ENCODE measurements at regions not wholly inside any gene's neighbourhood (a gene's known extent, or its start where the extent isn't known, plus 50 kb on each side); places are given as distances from the start of the nearest gene placed in this dataset.

GRCh38 chr7:106551936-106552335, 109.0 kb downstream of the CCDC71L start:
- Histone ChIP-seq H3K9me3 (ENCODE audit: control insufficient read depth in 2 of 2, insufficient read depth in 1 of 2, low read depth in 1 of 2, low read length in 1 of 2) (no peaks in the 10 kb centered on the region), H3K27ac (ENCODE audit: low read depth in 2 of 2, low read length in 1 of 2) (no peak overlapping the region), H3K4me1 (ENCODE audit: control insufficient read depth in 2 of 2, insufficient read depth in 2 of 2, low read length in 1 of 2) (no peaks in the 10 kb centered on the region), H3K4me3 (ENCODE audit: low read depth in 1 of 2, low read length in 2 of 2) (no peak overlapping the region), H3K36me3 (ENCODE audit: control insufficient read depth in 2 of 2, insufficient read depth in 2 of 2, low read length in 1 of 2) (no peaks in the 10 kb centered on the region), H3K27me3 (ENCODE audit: control insufficient read depth in 1 of 2, insufficient read depth in 2 of 2, low read length in 2 of 2) (no peaks in the 10 kb centered on the region)
- 88 to 89% methylated on average over 1 of the region's 1 CpG for WGBS, 2 donors

- Histone ChIP-seq H3K4me1 (ENCODE audit: control insufficient read depth in 2 of 2, insufficient read depth in 2 of 2, low read length in 1 of 2) (no peaks in the 10 kb centered on the region), H3K27me3 (ENCODE audit: control insufficient read depth in 1 of 2, insufficient read depth in 2 of 2, low read length in 2 of 2) (no peaks in the 10 kb centered on the region), H3K4me3 (ENCODE audit: low read depth in 1 of 2, low read length in 2 of 2) (no peak overlapping the region), H3K9me3 (ENCODE audit: control insufficient read depth in 2 of 2, insufficient read depth in 1 of 2, low read depth in 1 of 2, low read length in 1 of 2) (no peaks in the 10 kb centered on the region), H3K36me3 (ENCODE audit: control insufficient read depth in 2 of 2, insufficient read depth in 2 of 2, low read length in 1 of 2) (no peaks in the 10 kb centered on the region), H3K27ac (ENCODE audit: low read depth in 2 of 2, low read length in 1 of 2) (no peak overlapping the region)
Observed at GRCh38 chr7:106548491-106548890, 112.5 kb downstream of the CCDC71L start.

- WGBS, 2 donors: 72 to 73% methylated on average over 3 of the region's 3 CpGs
- Histone ChIP-seq H3K27me3 (ENCODE audit: control insufficient read depth in 1 of 2, insufficient read depth in 2 of 2, low read length in 2 of 2) (no peaks in the 10 kb centered on the region), H3K36me3 (ENCODE audit: control insufficient read depth in 2 of 2, insufficient read depth in 2 of 2, low read length in 1 of 2) (no peaks in the 10 kb centered on the region), H3K9me3 (ENCODE audit: control insufficient read depth in 2 of 2, insufficient read depth in 1 of 2, low read depth in 1 of 2, low read length in 1 of 2) (no peaks in the 10 kb centered on the region), H3K4me1 (ENCODE audit: control insufficient read depth in 2 of 2, insufficient read depth in 2 of 2, low read length in 1 of 2) (no peaks in the 10 kb centered on the region), H3K27ac (ENCODE audit: low read depth in 2 of 2, low read length in 1 of 2) (no peak overlapping the region), H3K4me3 (ENCODE audit: low read depth in 1 of 2, low read length in 2 of 2) (no peak overlapping the region)
Observed at GRCh38 chr7:106545275-106545674, 115.7 kb downstream of the CCDC71L start.

GRCh38 chr7:106543221-106543757, 117.7 kb downstream of the CCDC71L start:
- H3K4me3 ChIP-seq (ENCODE audit: low read depth in 1 of 2, low read length in 2 of 2): no peak overlapping the region
- no peaks in the 10 kb centered on the region for H3K27me3 ChIP-seq (ENCODE audit: control insufficient read depth in 1 of 2, insufficient read depth in 2 of 2, low read length in 2 of 2)
- no peaks in the 10 kb centered on the region for H3K4me1 ChIP-seq (ENCODE audit: control insufficient read depth in 2 of 2, insufficient read depth in 2 of 2, low read length in 1 of 2)
- no peaks in the 10 kb centered on the region for H3K9me3 ChIP-seq (ENCODE audit: control insufficient read depth in 2 of 2, insufficient read depth in 1 of 2, low read depth in 1 of 2, low read length in 1 of 2)
- H3K36me3 ChIP-seq (ENCODE audit: control insufficient read depth in 2 of 2, insufficient read depth in 2 of 2, low read length in 1 of 2): no peaks in the 10 kb centered on the region
- peak overlapping the region in 1 of 2 donors; percentile 20 for H3K27ac ChIP-seq (ENCODE audit: low read depth in 2 of 2, low read length in 1 of 2)
- WGBS, 2 donors: 72 to 77% methylated on average over 3 of the region's 3 CpGs

GRCh38 chr7:106542550-106543220, 118.3 kb downstream of the CCDC71L start:
- Histone ChIP-seq H3K27me3 (ENCODE audit: control insufficient read depth in 1 of 2, insufficient read depth in 2 of 2, low read length in 2 of 2) (no peaks in the 10 kb centered on the region), H3K4me1 (ENCODE audit: control insufficient read depth in 2 of 2, insufficient read depth in 2 of 2, low read length in 1 of 2) (no peaks in the 10 kb centered on the region), H3K9me3 (ENCODE audit: control insufficient read depth in 2 of 2, insufficient read depth in 1 of 2, low read depth in 1 of 2, low read length in 1 of 2) (no peaks in the 10 kb centered on the region), H3K36me3 (ENCODE audit: control insufficient read depth in 2 of 2, insufficient read depth in 2 of 2, low read length in 1 of 2) (no peaks in the 10 kb centered on the region), H3K4me3 (ENCODE audit: low read depth in 1 of 2, low read length in 2 of 2) (no peak overlapping the region), H3K27ac (ENCODE audit: low read depth in 2 of 2, low read length in 1 of 2) (peak overlapping the region in 1 of 2 donors; percentile 39)
- 17 to 26% methylated on average over 2 of the region's 2 CpGs for WGBS, 2 donors

- H3K4me1 ChIP-seq (ENCODE audit: control insufficient read depth in 2 of 2, insufficient read depth in 2 of 2, low read length in 1 of 2): no peaks in the 10 kb centered on the region
- no peaks in the 10 kb centered on the region for H3K27me3 ChIP-seq (ENCODE audit: control insufficient read depth in 1 of 2, insufficient read depth in 2 of 2, low read length in 2 of 2)
- no peaks in the 10 kb centered on the region for H3K9me3 ChIP-seq (ENCODE audit: control insufficient read depth in 2 of 2, insufficient read depth in 1 of 2, low read depth in 1 of 2, low read length in 1 of 2)
- H3K4me3 ChIP-seq (ENCODE audit: low read depth in 1 of 2, low read length in 2 of 2): no peak overlapping the region
- WGBS, 2 donors: 78 to 79% methylated on average over 5 of the region's 5 CpGs
- H3K27ac ChIP-seq (ENCODE audit: low read depth in 2 of 2, low read length in 1 of 2): no peak overlapping the region
- H3K36me3 ChIP-seq (ENCODE audit: control insufficient read depth in 2 of 2, insufficient read depth in 2 of 2, low read length in 1 of 2): no peaks in the 10 kb centered on the region
Observed at GRCh38 chr7:106538638-106539037, 122.3 kb downstream of the CCDC71L start.

GRCh38 chr7:106537119-106537518, 123.8 kb downstream of the CCDC71L start:
- 42 to 57% methylated on average over 2 of the region's 2 CpGs for WGBS, 2 donors
- no peaks in the 10 kb centered on the region for H3K4me1 ChIP-seq (ENCODE audit: control insufficient read depth in 2 of 2, insufficient read depth in 2 of 2, low read length in 1 of 2)
- H3K27me3 ChIP-seq (ENCODE audit: control insufficient read depth in 1 of 2, insufficient read depth in 2 of 2, low read length in 2 of 2): no peaks in the 10 kb centered on the region
- H3K27ac ChIP-seq (ENCODE audit: low read depth in 2 of 2, low read length in 1 of 2): no peak overlapping the region
- H3K36me3 ChIP-seq (ENCODE audit: control insufficient read depth in 2 of 2, insufficient read depth in 2 of 2, low read length in 1 of 2): no peaks in the 10 kb centered on the region
- H3K9me3 ChIP-seq (ENCODE audit: control insufficient read depth in 2 of 2, insufficient read depth in 1 of 2, low read depth in 1 of 2, low read length in 1 of 2): no peaks in the 10 kb centered on the region
- no peak overlapping the region for H3K4me3 ChIP-seq (ENCODE audit: low read depth in 1 of 2, low read length in 2 of 2)

GRCh38 chr7:106536079-106536478, 124.9 kb downstream of the CCDC71L start:
- 91 to 94% methylated on average over 3 of the region's 3 CpGs for WGBS, 2 donors
- H3K27me3 ChIP-seq (ENCODE audit: control insufficient read depth in 1 of 2, insufficient read depth in 2 of 2, low read length in 2 of 2): no peaks in the 10 kb centered on the region
- no peaks in the 10 kb centered on the region for H3K4me1 ChIP-seq (ENCODE audit: control insufficient read depth in 2 of 2, insufficient read depth in 2 of 2, low read length in 1 of 2)
- H3K27ac ChIP-seq (ENCODE audit: low read depth in 2 of 2, low read length in 1 of 2): no peak overlapping the region
- no peaks in the 10 kb centered on the region for H3K36me3 ChIP-seq (ENCODE audit: control insufficient read depth in 2 of 2, insufficient read depth in 2 of 2, low read length in 1 of 2)
- H3K4me3 ChIP-seq (ENCODE audit: low read depth in 1 of 2, low read length in 2 of 2): no peak overlapping the region
- H3K9me3 ChIP-seq (ENCODE audit: control insufficient read depth in 2 of 2, insufficient read depth in 1 of 2, low read depth in 1 of 2, low read length in 1 of 2): no peaks in the 10 kb centered on the region

GRCh38 chr7:106535234-106535932, 125.6 kb downstream of the CCDC71L start:
- H3K27me3 ChIP-seq (ENCODE audit: control insufficient read depth in 1 of 2, insufficient read depth in 2 of 2, low read length in 2 of 2): no peaks in the 10 kb centered on the region
- WGBS, 2 donors: 78 to 82% methylated on average over 7 of the region's 7 CpGs
- H3K4me1 ChIP-seq (ENCODE audit: control insufficient read depth in 2 of 2, insufficient read depth in 2 of 2, low read length in 1 of 2): no peaks in the 10 kb centered on the region
- no peaks in the 10 kb centered on the region for H3K36me3 ChIP-seq (ENCODE audit: control insufficient read depth in 2 of 2, insufficient read depth in 2 of 2, low read length in 1 of 2)
- H3K4me3 ChIP-seq (ENCODE audit: low read depth in 1 of 2, low read length in 2 of 2): no peak overlapping the region
- no peaks in the 10 kb centered on the region for H3K9me3 ChIP-seq (ENCODE audit: control insufficient read depth in 2 of 2, insufficient read depth in 1 of 2, low read depth in 1 of 2, low read length in 1 of 2)
- no peak overlapping the region for H3K27ac ChIP-seq (ENCODE audit: low read depth in 2 of 2, low read length in 1 of 2)

Measured in esophagus (tissue), 2 donors.